Esophagus muscularis mucosa (tissue), 3 donors: ENCODE measurements at regions not wholly inside any gene's neighbourhood (a gene's known extent, or its start where the extent isn't known, plus 50 kb on each side); places are given as distances from the start of the nearest gene placed in this dataset.

Source experiments
- CTCF ChIP-seq, 3 experiments: fragments of 200-600 bp in 2 of 3; fragments of 450-650 bp in 1 of 3; sonication (generic) in 2 of 3; IDR thresholded peaks; one replicate each; pipeline ENCODE4 v1.5.1; 2017 to 2019; ENCODE audit warnings: antibody characterized with exemption in 3 of 3, mild to moderate bottlenecking in 2 of 3, moderate library complexity in 1 of 3
- EP300 ChIP-seq: sonication (generic); formaldehyde crosslinking; IDR thresholded peaks from one replicate; pipeline ENCODE4 v1.6.1; 2017; ENCODE audit warnings: antibody characterized with exemption

- TF ChIP-seq CTCF (IDR thresholded peaks at IDR 0.05) (no peak), EP300 (no peak)
Measured at GRCh38 chr20:19022118-19022575, 190.3 kb upstream of the SLC24A3 start.
